MV-4-11 (cell line): ENCODE measurements at regions not wholly inside any gene's neighbourhood (a gene's known extent, or its start where the extent isn't known, plus 50 kb on each side); places are given as distances from the start of the nearest gene placed in this dataset.
"Not testable (repeated sequence)": the region's sequence is repeated elsewhere in the genome, so short reads cannot be mapped to it uniquely, and the experiment has no call there.

Experiments used
- DNase-seq: peaks from one replicate; lab custom pipeline; 2025; lab: John Stamatoyannopoulos, UW

DNA sequence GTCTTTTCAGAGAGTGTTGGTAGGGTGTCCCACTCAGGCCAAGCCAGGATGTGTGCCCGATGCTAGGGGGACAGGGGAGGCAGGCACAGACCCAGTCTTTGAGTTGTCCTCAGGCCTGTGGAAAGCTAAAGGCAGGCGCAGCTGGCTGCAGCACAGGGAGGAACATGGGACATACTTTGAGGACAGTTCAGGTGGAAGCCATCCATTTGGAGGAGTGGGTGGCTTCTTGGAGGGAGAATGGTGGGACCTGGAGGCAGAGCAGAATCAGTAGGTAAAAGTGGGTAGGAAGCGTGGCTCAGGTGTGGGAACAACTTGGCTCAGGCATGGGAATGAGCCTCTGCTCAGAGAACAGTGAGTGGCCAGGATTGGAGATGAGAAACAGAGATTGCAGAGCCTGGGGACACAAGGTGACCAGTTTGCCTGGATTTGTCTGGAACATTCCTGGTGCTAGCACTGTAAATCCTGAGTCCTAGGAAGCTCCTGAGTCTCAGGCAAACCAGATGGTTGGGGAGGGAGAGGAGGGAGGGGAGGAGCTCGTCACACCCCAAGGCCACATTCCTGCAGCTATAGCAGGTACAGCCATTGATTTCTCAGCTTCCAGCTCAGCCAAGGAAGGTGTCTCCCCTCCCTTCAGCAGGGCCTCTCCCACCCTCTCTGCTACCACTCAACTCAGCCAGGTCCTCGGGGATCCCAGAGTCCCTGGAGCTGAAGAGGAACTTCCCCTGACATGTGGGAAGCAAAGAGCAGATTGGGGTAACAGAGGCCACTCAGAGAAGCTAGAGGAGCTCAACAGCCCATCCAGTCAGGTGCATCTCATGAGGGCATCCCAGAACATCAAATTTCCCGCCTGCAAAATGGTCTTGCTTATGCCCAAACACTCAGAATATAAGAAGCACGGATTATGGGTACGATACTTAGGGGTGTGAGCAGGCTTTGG, 65.2 kb upstream of the TINAGL1 start:
- DNase-seq, result no peak

- DNase-seq, result no peak
These were observed 64.3 kb upstream of the TINAGL1 start for GRCh38 chr1:31511848-31512615.

GRCh38 chr1:31514117-31514516, 62.2 kb upstream of the TINAGL1 start:
- no peak for DNase-seq

GRCh38 chr1:31515056-31515775, 61.1 kb upstream of the TINAGL1 start:
- peak; percentile 15 for DNase-seq

DNA sequence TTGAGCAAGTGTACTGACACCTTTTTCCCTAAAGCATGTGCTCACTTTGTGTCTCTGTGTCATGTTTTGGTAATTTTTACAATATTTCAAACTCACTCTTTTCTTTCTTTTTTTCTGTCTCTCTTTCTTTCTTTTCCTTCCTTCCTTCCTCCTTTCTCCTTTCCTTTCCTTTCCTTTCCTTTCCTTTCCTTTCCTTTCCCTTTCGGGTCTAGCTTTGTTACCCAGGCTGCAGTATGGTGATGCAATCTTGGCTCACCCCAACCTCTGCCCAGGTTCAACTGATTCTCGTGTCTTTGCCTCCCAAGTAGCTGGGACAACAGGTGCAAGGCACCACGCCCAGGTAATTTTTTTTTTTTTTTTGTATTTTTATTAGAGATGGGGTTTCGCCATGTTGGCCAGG, 60.4 kb upstream of the TINAGL1 start:
- DNase-seq, result no peak

DNA sequence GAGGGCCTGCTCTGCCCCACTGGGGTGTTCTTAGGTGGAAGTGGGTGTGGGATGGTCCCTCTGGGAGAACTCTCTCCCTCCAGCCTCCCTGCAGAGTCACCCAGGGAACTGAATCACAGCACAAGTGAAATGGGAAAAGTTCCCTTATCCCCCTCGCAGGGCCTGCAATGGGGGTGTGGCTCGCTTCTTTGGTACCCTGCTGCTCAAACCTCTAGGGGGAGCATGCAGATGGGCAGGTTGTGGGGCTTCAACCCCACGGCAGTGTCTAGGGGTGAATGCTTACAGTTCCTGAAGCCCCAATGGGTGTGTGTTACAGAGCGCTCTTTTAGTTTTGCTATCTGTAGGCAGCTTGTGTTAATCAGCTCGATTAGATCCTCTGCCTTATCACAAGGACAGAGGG, 59.0 kb upstream of the TINAGL1 start:
- no peak for DNase-seq

DNA sequence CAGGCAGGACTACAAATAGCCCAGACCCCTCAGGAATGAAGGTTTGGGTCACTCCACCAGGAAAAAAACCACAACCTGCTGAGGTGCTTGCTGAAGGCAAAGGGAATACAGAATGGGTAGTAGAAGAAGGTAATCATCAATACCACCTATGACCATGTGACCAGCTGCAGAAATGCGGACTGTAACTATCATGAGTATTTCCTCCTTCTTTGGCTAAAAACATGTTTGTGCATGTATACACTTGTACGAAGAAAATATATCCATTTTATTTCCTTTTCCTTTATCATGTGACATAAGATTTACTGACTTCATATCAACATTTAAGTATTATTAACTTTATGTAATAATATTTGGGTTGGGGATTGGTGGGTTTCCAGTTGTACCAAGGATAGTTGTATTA, 58.3 kb upstream of the TINAGL1 start:
- not testable (repeated sequence) for DNase-seq

GRCh38 chr1:31521761-31522555, 54.4 kb upstream of the TINAGL1 start:
- DNase-seq, result no peak

- peak; percentile 39 for DNase-seq
These were observed 53.8 kb upstream of the TINAGL1 start for GRCh38 chr1:31522556-31522845.

GRCh38 chr1:31523012-31523411, 53.3 kb upstream of the TINAGL1 start:
- no peak for DNase-seq

DNA sequence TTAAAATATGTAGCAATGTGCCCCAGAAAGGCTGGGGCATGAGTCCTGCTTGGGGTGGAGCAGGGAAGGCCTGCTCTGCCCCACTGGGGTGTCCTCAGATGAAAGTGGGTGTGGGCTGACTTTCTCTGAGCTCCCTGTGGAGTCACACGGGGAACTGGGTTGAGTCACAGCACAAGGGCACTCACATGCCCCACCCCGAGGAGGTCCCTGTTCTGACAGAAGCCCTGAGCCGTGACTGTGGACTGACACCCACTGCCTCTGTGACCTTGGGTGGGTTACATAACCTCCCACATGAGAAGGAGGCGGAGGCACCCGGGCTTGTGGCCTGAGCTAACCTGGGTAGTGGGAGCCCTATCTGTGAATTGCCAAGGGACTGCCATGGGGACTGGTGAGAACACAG, 52.5 kb upstream of the TINAGL1 start:
- DNase-seq, result peak; percentile 94

DNA sequence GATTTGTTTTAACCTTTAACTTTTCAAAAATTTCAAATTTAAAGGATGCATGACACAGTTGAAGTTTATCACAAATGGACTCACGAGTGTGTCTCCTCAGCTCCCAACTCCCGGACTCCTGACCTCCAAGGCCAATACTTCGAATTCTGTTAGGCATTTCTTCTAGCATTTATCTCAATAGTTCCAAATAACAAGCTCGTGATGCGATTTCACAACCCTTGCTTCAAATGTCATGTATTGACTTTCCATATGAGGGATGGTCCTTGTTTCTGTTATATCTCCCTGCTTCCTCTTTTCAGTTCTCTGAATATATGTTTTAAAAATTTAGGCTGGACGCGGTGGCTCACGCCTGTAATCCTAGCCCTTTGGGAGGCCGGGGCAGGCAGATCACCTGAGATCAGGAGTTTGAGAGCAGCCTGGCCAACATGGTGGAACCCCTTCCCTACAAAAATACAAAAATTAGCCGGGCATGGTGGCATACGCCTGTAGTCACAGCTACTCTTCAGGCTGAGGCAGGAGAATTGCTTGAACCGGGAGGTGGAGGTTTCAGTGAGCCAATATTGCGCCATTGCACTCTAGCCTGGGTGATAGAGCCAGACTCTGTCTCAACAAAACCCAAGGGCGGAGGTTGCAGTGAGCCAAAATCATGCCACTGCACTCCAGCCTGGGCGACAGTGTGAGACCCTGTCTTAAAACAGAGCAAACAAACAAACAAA, 52.0 kb upstream of the TINAGL1 start:
- DNase-seq, result peak; percentile 95
